Adrenal gland (tissue), 5 donors: ENCODE measurements at regions not wholly inside any gene's neighbourhood (a gene's known extent, or its start where the extent isn't known, plus 50 kb on each side); places are given as distances from the start of the nearest gene placed in this dataset.

ENCODE experiments used
- POLR2A ChIP-seq, 2 donors: fragments of 450-650 bp; IDR thresholded peaks; one replicate each; pipeline ENCODE4 v1.6.1; 2017; ENCODE audit warnings: antibody characterized with exemption in 2 of 2, mild to moderate bottlenecking in 2 of 2, moderate library complexity in 1 of 2
- TF ChIP-seq, protein P1 (sequence below), 6 experiments: fragments of 450-650 bp in 4 of 6; fragments of 200-600 bp in 2 of 6; sonication (generic) in 1 of 6; IDR thresholded peaks; 1 replicate in 5 of 6; 2 replicates in 1 of 6; pipeline versions ENCODE4 v1.5.1 to v1.8.0; 2016 to 2021; ENCODE audit warnings: antibody characterized with exemption in 6 of 6, mild to moderate bottlenecking in 2 of 6, moderate library complexity in 1 of 6
- donor health status: DM: no; HTN: no; CAD: no.

- TF ChIP-seq, protein P1, sequence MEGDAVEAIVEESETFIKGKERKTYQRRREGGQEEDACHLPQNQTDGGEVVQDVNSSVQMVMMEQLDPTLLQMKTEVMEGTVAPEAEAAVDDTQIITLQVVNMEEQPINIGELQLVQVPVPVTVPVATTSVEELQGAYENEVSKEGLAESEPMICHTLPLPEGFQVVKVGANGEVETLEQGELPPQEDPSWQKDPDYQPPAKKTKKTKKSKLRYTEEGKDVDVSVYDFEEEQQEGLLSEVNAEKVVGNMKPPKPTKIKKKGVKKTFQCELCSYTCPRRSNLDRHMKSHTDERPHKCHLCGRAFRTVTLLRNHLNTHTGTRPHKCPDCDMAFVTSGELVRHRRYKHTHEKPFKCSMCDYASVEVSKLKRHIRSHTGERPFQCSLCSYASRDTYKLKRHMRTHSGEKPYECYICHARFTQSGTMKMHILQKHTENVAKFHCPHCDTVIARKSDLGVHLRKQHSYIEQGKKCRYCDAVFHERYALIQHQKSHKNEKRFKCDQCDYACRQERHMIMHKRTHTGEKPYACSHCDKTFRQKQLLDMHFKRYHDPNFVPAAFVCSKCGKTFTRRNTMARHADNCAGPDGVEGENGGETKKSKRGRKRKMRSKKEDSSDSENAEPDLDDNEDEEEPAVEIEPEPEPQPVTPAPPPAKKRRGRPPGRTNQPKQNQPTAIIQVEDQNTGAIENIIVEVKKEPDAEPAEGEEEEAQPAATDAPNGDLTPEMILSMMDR (IDR thresholded peaks at IDR 0.05), result no peak
- no peak for TF ChIP-seq POLR2A (IDR thresholded peaks at IDR 0.05)
These were observed 130.3 kb downstream of the NSG2 start for GRCh38 chr5:174175716-174176268.
